Keratinocyte (primary cell): ENCODE measurements at regions not wholly inside any gene's neighbourhood (a gene's known extent, or its start where the extent isn't known, plus 50 kb on each side); places are given as distances from the start of the nearest gene placed in this dataset.

ENCODE experiments used
- DNase-seq: peaks from one replicate; pipeline ENCODE4 v3.0.0-alpha.2; 2011; ENCODE audit warnings: low read depth, missing footprints, low spot score
- FAIRE-seq: peaks from 2 replicates; lab custom pipeline; 2011; peaks lifted over from hg19 to GRCh38; lab: Jason Lieb, UNC
- H2AFZ ChIP-seq: 2 replicates; pipeline ENCODE4 v1.6.0; 2012; ENCODE audit warnings: low read length, control low read depth, inconsistent platforms; ENCODE audit not compliant: control insufficient read depth
- H3K27ac ChIP-seq: 2 replicates; pipeline ENCODE4 v1.5.1; 2011; ENCODE audit warnings: low read length; ENCODE audit not compliant: control insufficient read depth, insufficient read depth
- H3K27me3 ChIP-seq: 3 replicates; pipeline ENCODE4 v1.6.0; 2011; ENCODE audit warnings: low read length; ENCODE audit not compliant: control insufficient read depth, insufficient read depth; ENCODE audit errors: extremely low read depth
- H3K36me3 ChIP-seq, 2 experiments: 2 replicates in 1 of 2; 3 replicates in 1 of 2; pipeline ENCODE4 v1.5.1; 2011; ENCODE audit warnings: low read length in 2 of 2, mild to moderate bottlenecking in 1 of 2; ENCODE audit not compliant: control insufficient read depth in 2 of 2, insufficient read depth in 2 of 2; ENCODE audit errors: extremely low read depth in 1 of 2
- H3K4me1 ChIP-seq: 3 replicates; pipeline ENCODE4 v1.5.1; 2011; ENCODE audit warnings: low read length; ENCODE audit not compliant: control insufficient read depth, insufficient read depth; ENCODE audit errors: extremely low read depth
- H3K4me2 ChIP-seq: 3 replicates; pipeline ENCODE4 v1.6.0; 2011; ENCODE audit warnings: low read depth, low read length; ENCODE audit not compliant: control insufficient read depth, insufficient read depth; ENCODE audit errors: extremely low read depth
- H3K4me3 ChIP-seq, 3 experiments: fragments of 200-600 bp in 1 of 3; sonication (generic) in 1 of 3; 2 replicates in 2 of 3; 3 replicates in 1 of 3; pipeline ENCODE4 v1.5.1; 2011 to 2016; ENCODE audit warnings: low read length in 3 of 3, mild to moderate bottlenecking in 3 of 3, control low read depth in 2 of 3, inconsistent platforms in 1 of 3, low read depth in 1 of 3, mixed read lengths in 1 of 3, mixed run types in 1 of 3, moderate library complexity in 1 of 3; ENCODE audit not compliant: control insufficient read depth in 2 of 3, insufficient read depth in 2 of 3; ENCODE audit errors: extremely low read depth in 1 of 3
- H3K79me2 ChIP-seq: 2 replicates; pipeline ENCODE4 v1.6.0; 2012; ENCODE audit warnings: low read length; ENCODE audit not compliant: control insufficient read depth, insufficient read depth
- H3K9ac ChIP-seq: 3 replicates; pipeline ENCODE4 v1.6.0; 2011; ENCODE audit warnings: low read length; ENCODE audit not compliant: control insufficient read depth, insufficient read depth; ENCODE audit errors: extremely low read depth
- H3K9me1 ChIP-seq: 3 replicates; pipeline ENCODE4 v1.6.0; 2011; ENCODE audit warnings: low read length; ENCODE audit not compliant: control insufficient read depth, insufficient read depth; ENCODE audit errors: extremely low read depth
- H3K9me3 ChIP-seq: 2 replicates; pipeline ENCODE4 v1.5.1; 2012; ENCODE audit warnings: low read depth, low read length; ENCODE audit not compliant: control insufficient read depth
- H4K20me1 ChIP-seq: 3 replicates; pipeline ENCODE4 v1.6.0; 2011; ENCODE audit warnings: low read length; ENCODE audit not compliant: control insufficient read depth, insufficient read depth; ENCODE audit errors: extremely low read depth
- CTCF ChIP-seq, 3 experiments: IDR thresholded peaks in 1 of 3; conservative IDR thresholded peaks in 1 of 3; optimal IDR thresholded peaks in 1 of 3; 2 replicates in 2 of 3; 3 replicates in 1 of 3; pipeline versions ENCODE3 to v1.5.1; 2011; ENCODE audit warnings: low read length in 3 of 3, mild to moderate bottlenecking in 3 of 3, moderate library complexity in 2 of 3, control low read depth in 1 of 3, inconsistent platforms in 1 of 3; ENCODE audit not compliant: insufficient read depth in 2 of 3; ENCODE audit errors: extremely low read depth in 1 of 3
- EZH2 ChIP-seq: IDR thresholded peaks from one replicate; pipeline ENCODE4 v1.6.1; 2012; ENCODE audit warnings: inconsistent platforms, mild to moderate bottlenecking, low read length, moderate library complexity
- dilution Hi-C: fragments of 300-500 bp; cut with MboI; formaldehyde crosslinking; loops from one replicate; pipeline ENCODE4 v1.7.0; 2020; ENCODE audit warnings: low sequenced_read_pairs; ENCODE audit not compliant: extremely low pct_ligation_motif_present

- H3K27me3 ChIP-seq, result no peaks in the 10 kb centered on the region
- H2AFZ ChIP-seq, result peak overlapping the region; percentile 52
- no peak overlapping the region for H3K27ac ChIP-seq
- TF ChIP-seq CTCF (optimal IDR thresholded peaks at IDR 0.05 in 1 of 3, IDR thresholded peaks at IDR 0.05 in 1 of 3, conservative IDR thresholded peaks at IDR 0.05 in 1 of 3; ENCODE audit: extremely low read depth in 1 of 3, insufficient read depth in 2 of 3, low read length in 3 of 3), result no peak
- no peak for TF ChIP-seq EZH2
- no peaks in the 10 kb centered on the region for H3K79me2 ChIP-seq
- H3K9me1 ChIP-seq, result no peaks in the 10 kb centered on the region
- no peaks in the 10 kb centered on the region for H3K36me3 ChIP-seq
- H3K9me3 ChIP-seq, result no peaks in the 10 kb centered on the region
- peak; percentile 57 for FAIRE-seq
- H3K9ac ChIP-seq, result no peak overlapping the region
- H3K4me2 ChIP-seq, result no peak overlapping the region
- no peaks in the 10 kb centered on the region for H4K20me1 ChIP-seq
- dilution Hi-C loops, result no loop called here
- DNase-seq, result no peak
- peaks cover 22% of the 10 kb centered on the region for H3K4me1 ChIP-seq
- no peak overlapping the region for H3K4me3 ChIP-seq
Observed at GRCh38 chr1:101148980-101149379, 87.8 kb upstream of the S1PR1 start.

GRCh38 chr1:101147381-101147780 lies 89.4 kb upstream of the S1PR1 start:
- dilution Hi-C loops, result no loop called here
- TF ChIP-seq CTCF (optimal IDR thresholded peaks at IDR 0.05 in 1 of 3, IDR thresholded peaks at IDR 0.05 in 1 of 3, conservative IDR thresholded peaks at IDR 0.05 in 1 of 3; ENCODE audit: extremely low read depth in 1 of 3, insufficient read depth in 2 of 3, low read length in 3 of 3), result no peak
- TF ChIP-seq EZH2, result no peak

More at GRCh38 chr1:101147381-101147780, 89.4 kb upstream of the S1PR1 start:
- Histone ChIP-seq H3K79me2 (no peaks in the 10 kb centered on the region), H3K9ac (no peak overlapping the region), H3K36me3 (no peaks in the 10 kb centered on the region), H3K9me3 (no peaks in the 10 kb centered on the region), H3K4me3 (no peak overlapping the region), H3K27me3 (no peaks in the 10 kb centered on the region), H3K4me2 (no peak overlapping the region), H3K9me1 (no peaks in the 10 kb centered on the region), H3K4me1 (peaks cover 22% of the 10 kb centered on the region), H4K20me1 (no peaks in the 10 kb centered on the region), H3K27ac (no peak overlapping the region), H2AFZ (no peak overlapping the region)
- DNase-seq, result no peak
- no peak for FAIRE-seq
